A673 (cell line): ENCODE measurements at regions not wholly inside any gene's neighbourhood (a gene's known extent, or its start where the extent isn't known, plus 50 kb on each side); places are given as distances from the start of the nearest gene placed in this dataset.

Source experiments
- BruUV-seq: library from RNA; stranded (reverse); fragments of 400-500 nt; replicated peaks from 2 replicates; lab custom pipeline; 2021; lab: Mats Ljungman, UMichigan
- CTCF ChIA-PET: fragments of 300-600 bp; sonication (Branson Sonifier 250); formaldehyde crosslinking; loops from one replicate; lab custom pipeline; 2022; ENCODE audit warnings: antibody characterized with exemption; lab: Charles Lee
- POLR2A ChIA-PET: fragments of 300-600 bp; sonication (Branson Sonifier 250); formaldehyde crosslinking; loops from one replicate; lab custom pipeline; 2022; ENCODE audit warnings: antibody characterized with exemption; ENCODE audit not compliant: low non-redundant PET; lab: Charles Lee
- DNase-seq: peaks from one replicate; pipeline ENCODE4 v3.0.0-alpha.2; 2015; ENCODE audit warnings: low spot score
- H3K27ac ChIP-seq: fragments of 200-600 bp; sonication (generic); 2 replicates; pipeline ENCODE4 v1.5.1; 2016; ENCODE audit warnings: mixed run types, low read depth, mild to moderate bottlenecking, mixed read lengths, antibody characterized with exemption, low read length; ENCODE audit not compliant: poor library complexity, severe bottlenecking
- H3K27me3 ChIP-seq: fragments of 200-600 bp; sonication (generic); replicated peaks from 2 replicates; pipeline ENCODE4 v1.6.1; 2017; ENCODE audit warnings: mixed run types, low read depth, mild to moderate bottlenecking, mixed read lengths, antibody characterized with exemption, low read length; ENCODE audit not compliant: insufficient read depth, poor library complexity
- H3K36me3 ChIP-seq: fragments of 200-600 bp; sonication (generic); 2 replicates; pipeline ENCODE4 v1.6.1; 2016; ENCODE audit warnings: mixed run types, mild to moderate bottlenecking, mixed read lengths, antibody characterized with exemption, low read length; ENCODE audit not compliant: insufficient read depth, poor library complexity, severe bottlenecking
- H3K4me1 ChIP-seq: fragments of 200-600 bp; sonication (generic); 2 replicates; pipeline ENCODE4 v1.6.1; 2017; ENCODE audit warnings: mixed run types, mild to moderate bottlenecking, mixed read lengths, antibody characterized with exemption, low read length; ENCODE audit not compliant: insufficient read depth, poor library complexity, severe bottlenecking
- H3K4me3 ChIP-seq: fragments of 200-600 bp; sonication (generic); 2 replicates; pipeline ENCODE4 v1.5.1; 2016; ENCODE audit warnings: low read depth, mixed run types, mild to moderate bottlenecking, mixed read lengths, low read length; ENCODE audit not compliant: poor library complexity, severe bottlenecking
- H3K9me3 ChIP-seq: fragments of 200-600 bp; sonication (generic); 2 replicates; pipeline ENCODE4 v1.6.1; 2016; ENCODE audit warnings: mixed run types, low read depth, mild to moderate bottlenecking, mixed read lengths, antibody characterized with exemption, low read length; ENCODE audit not compliant: poor library complexity, severe bottlenecking
- CTCF ChIP-seq: fragments of 300-800, 200-600 bp; sonication (generic); conservative IDR thresholded peaks from 2 replicates; pipeline ENCODE4 v1.5.1; 2017; ENCODE audit warnings: low read depth, mild to moderate bottlenecking, antibody characterized with exemption, low read length, moderate library complexity, mixed read lengths
- EZH2 ChIP-seq: fragments of 200-600 bp; sonication (generic); IDR thresholded peaks from 2 replicates; pipeline ENCODE4 v1.6.1; 2017; ENCODE audit warnings: borderline replicate concordance, low read depth, mild to moderate bottlenecking, mixed read lengths, antibody characterized with exemption, low read length; ENCODE audit not compliant: poor library complexity, severe bottlenecking
- intact Hi-C: fragments of 100-400 bp; cut with micrococcal nuclease; formaldehyde crosslinking; loops from one replicate; pipeline ENCODE4 v1.10.0; 2022; ENCODE audit not compliant: unreplicated experiment

- BruUV-seq: no TSS peak
- Histone ChIP-seq H3K27me3 (no peaks in the 10 kb centered on the region), H3K4me3 (no peak overlapping the region), H3K36me3 (no peaks in the 10 kb centered on the region), H3K9me3 (no peaks in the 10 kb centered on the region), H3K27ac (no peak overlapping the region), H3K4me1 (no peaks in the 10 kb centered on the region)
- TF ChIP-seq CTCF: no peak
- TF ChIP-seq EZH2: no peak
- no peak for DNase-seq
- ChIA-PET POLR2A (no interaction called here), CTCF (no interaction called here)
- intact Hi-C loops: no loop called here
These were observed 339.3 kb downstream of the MID1IP1 start for GRCh38 chrX:39140581-39140980.

GRCh38 chrX:39144323-39144722 lies 343.1 kb downstream of the MID1IP1 start:
- POLR2A ChIA-PET: no interaction called here
- no TSS peak for BruUV-seq
- CTCF ChIA-PET: no interaction called here
- intact Hi-C loops: no loop called here
- no peak for TF ChIP-seq EZH2
- no peak for TF ChIP-seq CTCF
- Histone ChIP-seq H3K36me3 (no peaks in the 10 kb centered on the region), H3K4me1 (no peaks in the 10 kb centered on the region), H3K9me3 (no peaks in the 10 kb centered on the region), H3K4me3 (no peak overlapping the region), H3K27ac (no peak overlapping the region), H3K27me3 (no peaks in the 10 kb centered on the region)
- DNase-seq: no peak

GRCh38 chrX:39144956-39145355 lies 343.7 kb downstream of the MID1IP1 start:
- Histone ChIP-seq H3K4me3 (no peak overlapping the region), H3K4me1 (no peaks in the 10 kb centered on the region), H3K27me3 (no peaks in the 10 kb centered on the region), H3K9me3 (no peaks in the 10 kb centered on the region), H3K36me3 (no peaks in the 10 kb centered on the region), H3K27ac (no peak overlapping the region)
- no peak for DNase-seq
- CTCF ChIA-PET: no interaction called here
- no TSS peak for BruUV-seq
- TF ChIP-seq CTCF: no peak
- POLR2A ChIA-PET: no interaction called here
- intact Hi-C loops: no loop called here
